Neuron (in vitro differentiated cells): ENCODE measurements at regions not wholly inside any gene's neighbourhood (a gene's known extent, or its start where the extent isn't known, plus 50 kb on each side); places are given as distances from the start of the nearest gene placed in this dataset.
"Not testable (repeated sequence)": the region's sequence is repeated elsewhere in the genome, so short reads cannot be mapped to it uniquely, and the experiment has no call there.

Experiments used
- H2AFZ ChIP-seq: one replicate; pipeline ENCODE4 v1.6.1; 2013; ENCODE audit warnings: low read depth, mild to moderate bottlenecking, inconsistent platforms, low read length, moderate library complexity
- H3K27me3 ChIP-seq: one replicate; pipeline ENCODE4 v1.6.1; 2013; ENCODE audit warnings: low read length; ENCODE audit not compliant: insufficient read depth
- H3K36me3 ChIP-seq: one replicate; pipeline ENCODE4 v1.6.1; 2013; ENCODE audit warnings: low read length; ENCODE audit not compliant: insufficient read depth
- H3K4me1 ChIP-seq: one replicate; pipeline ENCODE4 v1.6.1; 2013; ENCODE audit warnings: low read length; ENCODE audit not compliant: insufficient read depth
- H3K4me3 ChIP-seq: 2 replicates; pipeline ENCODE4 v1.5.1; 2013; ENCODE audit warnings: mild to moderate bottlenecking, low read length, moderate library complexity
- H3K9me3 ChIP-seq: one replicate; pipeline ENCODE4 v1.6.1; 2013; ENCODE audit warnings: low read length

- no peaks in the 10 kb centered on the region for H3K36me3 ChIP-seq
- no peaks in the 10 kb centered on the region for H3K4me1 ChIP-seq
- no peak overlapping the region for H3K4me3 ChIP-seq
- no peak overlapping the region for H2AFZ ChIP-seq
- no peaks in the 10 kb centered on the region for H3K9me3 ChIP-seq
- no peaks in the 10 kb centered on the region for H3K27me3 ChIP-seq
Measured at GRCh38 chr5:86228147-86228546, 389.6 kb upstream of the COX7C start.

GRCh38 chr5:86232246-86232645, 385.5 kb upstream of the COX7C start:
- Histone ChIP-seq H3K9me3 (no peaks in the 10 kb centered on the region), H3K27me3 (no peaks in the 10 kb centered on the region), H3K4me1 (no peaks in the 10 kb centered on the region), H3K36me3 (no peaks in the 10 kb centered on the region), H2AFZ (no peak overlapping the region), H3K4me3 (no peak overlapping the region)

GRCh38 chr5:86244153-86244552, 373.6 kb upstream of the COX7C start:
- Histone ChIP-seq H3K4me3 (no peak overlapping the region), H3K36me3 (no peaks in the 10 kb centered on the region), H3K27me3 (no peaks in the 10 kb centered on the region), H3K9me3 (no peaks in the 10 kb centered on the region), H3K4me1 (no peaks in the 10 kb centered on the region), H2AFZ (no peak overlapping the region)

GRCh38 chr5:86257871-86258270, 359.9 kb upstream of the COX7C start:
- Histone ChIP-seq H3K4me1 (no peaks in the 10 kb centered on the region), H3K36me3 (no peaks in the 10 kb centered on the region), H2AFZ (no peak overlapping the region), H3K27me3 (no peaks in the 10 kb centered on the region), H3K4me3 (no peak overlapping the region), H3K9me3 (no peaks in the 10 kb centered on the region)

GRCh38 chr5:86284400-86285190, 333.1 kb upstream of the COX7C start:
- H3K4me3 ChIP-seq, H2AFZ ChIP-seq, H3K36me3 ChIP-seq, H3K4me1 ChIP-seq, H3K9me3 ChIP-seq, H3K27me3 ChIP-seq: not testable (repeated sequence)

GRCh38 chr5:86287437-86287836, 330.3 kb upstream of the COX7C start:
- H3K36me3 ChIP-seq, H3K27me3 ChIP-seq, H3K9me3 ChIP-seq, H3K4me3 ChIP-seq, H3K4me1 ChIP-seq, H2AFZ ChIP-seq: not testable (repeated sequence)

GRCh38 chr5:86289786-86290185, 328.0 kb upstream of the COX7C start:
- H2AFZ ChIP-seq, H3K4me3 ChIP-seq, H3K27me3 ChIP-seq, H3K4me1 ChIP-seq, H3K9me3 ChIP-seq, H3K36me3 ChIP-seq: not testable (repeated sequence)

- not testable (repeated sequence) for H2AFZ ChIP-seq, H3K4me1 ChIP-seq, H3K9me3 ChIP-seq, H3K36me3 ChIP-seq, H3K27me3 ChIP-seq, H3K4me3 ChIP-seq
Measured at GRCh38 chr5:86292811-86293210, 324.9 kb upstream of the COX7C start.

GRCh38 chr5:86302643-86303042, 315.1 kb upstream of the COX7C start:
- not testable (repeated sequence) for H3K4me3 ChIP-seq, H3K4me1 ChIP-seq, H3K9me3 ChIP-seq, H3K36me3 ChIP-seq, H2AFZ ChIP-seq, H3K27me3 ChIP-seq

GRCh38 chr5:86305050-86305449, 312.7 kb upstream of the COX7C start:
- not testable (repeated sequence) for H2AFZ ChIP-seq, H3K27me3 ChIP-seq, H3K9me3 ChIP-seq, H3K36me3 ChIP-seq, H3K4me1 ChIP-seq, H3K4me3 ChIP-seq

- no peaks in the 10 kb centered on the region for H3K36me3 ChIP-seq
- no peaks in the 10 kb centered on the region for H3K4me1 ChIP-seq
- H3K4me3 ChIP-seq, result no peak overlapping the region
- no peaks in the 10 kb centered on the region for H3K9me3 ChIP-seq
- no peaks in the 10 kb centered on the region for H3K27me3 ChIP-seq
- H2AFZ ChIP-seq, result no peak overlapping the region
Measured at GRCh38 chr5:86314951-86315350, 302.8 kb upstream of the COX7C start.

GRCh38 chr5:86320266-86320665, 297.5 kb upstream of the COX7C start:
- Histone ChIP-seq H3K9me3 (no peaks in the 10 kb centered on the region), H3K27me3 (no peaks in the 10 kb centered on the region), H3K4me3 (no peak overlapping the region), H3K4me1 (no peaks in the 10 kb centered on the region), H2AFZ (no peak overlapping the region), H3K36me3 (no peaks in the 10 kb centered on the region)

GRCh38 chr5:86329318-86329717, 288.4 kb upstream of the COX7C start:
- Histone ChIP-seq H3K4me1 (no peaks in the 10 kb centered on the region), H2AFZ (no peak overlapping the region), H3K9me3 (no peaks in the 10 kb centered on the region), H3K36me3 (no peaks in the 10 kb centered on the region), H3K27me3 (no peaks in the 10 kb centered on the region), H3K4me3 (no peak overlapping the region)

GRCh38 chr5:86330736-86331135, 287.0 kb upstream of the COX7C start:
- no peak overlapping the region for H2AFZ ChIP-seq
- H3K27me3 ChIP-seq, result no peaks in the 10 kb centered on the region
- no peaks in the 10 kb centered on the region for H3K9me3 ChIP-seq

More at GRCh38 chr5:86330736-86331135, 287.0 kb upstream of the COX7C start:
- Histone ChIP-seq H3K36me3 (no peaks in the 10 kb centered on the region), H3K4me1 (no peaks in the 10 kb centered on the region), H3K4me3 (no peak overlapping the region)
